ENCODE measurements at regions not wholly inside any gene's neighbourhood (a gene's known extent, or its start where the extent isn't known, plus 50 kb on each side); places are given as distances from the start of the nearest gene placed in this dataset.

DNA sequence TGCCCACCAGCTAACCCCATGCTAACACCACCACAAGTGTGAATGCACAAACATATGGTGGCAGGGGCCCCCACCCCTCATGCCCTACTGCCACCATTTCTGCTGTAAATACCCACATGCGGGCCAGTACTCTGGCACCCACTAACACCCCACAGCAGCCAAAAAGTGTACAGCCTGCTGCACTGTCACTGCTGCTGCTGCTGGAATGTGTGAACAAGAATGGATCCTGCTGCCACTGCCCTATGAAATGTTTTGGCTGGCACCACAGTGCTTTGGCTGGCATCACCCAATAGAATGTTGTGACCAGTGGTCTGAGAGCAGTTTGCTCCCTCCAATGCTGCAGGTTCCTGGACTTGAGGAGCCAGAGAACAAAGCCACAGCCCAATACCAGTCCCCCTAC, 606.6 kb upstream of the SORCS1 start:
- H3K4ac ChIP-seq (ENCODE audit: low read depth, low read length) = no peak overlapping the region
- intact Hi-C loops (cut with micrococcal nuclease) = no loop called here

More for the DNA sequence above, 606.6 kb upstream of the SORCS1 start:
- Histone ChIP-seq H3K9me1 (ENCODE audit: insufficient read depth, low read length) (no peaks in the 10 kb centered on the region), H2AK9ac (replicated peaks; ENCODE audit: low read depth, low read length, poor library complexity) (no peak overlapping the region), H3K9ac (ENCODE audit: low read depth, low read length) (no peak overlapping the region), H4K5ac (ENCODE audit: low read depth, low read length) (no peak overlapping the region), H4K8ac (ENCODE audit: low read depth in 2 of 2, low read length in 2 of 2) (no peak overlapping the region), H2AK5ac (ENCODE audit: low read depth, low read length) (no peak overlapping the region), H3K27ac (ENCODE audit: insufficient read depth, low read length) (no peak overlapping the region), H3K36me3 (ENCODE audit: control insufficient read depth, insufficient read depth, low read length) (no peaks in the 10 kb centered on the region), H4K20me1 (ENCODE audit: insufficient read depth, low read length) (no peaks in the 10 kb centered on the region), H3K14ac (replicated peaks; ENCODE audit: low read depth, low read length) (no peak overlapping the region), H3K18ac (ENCODE audit: low read depth, low read length) (no peak overlapping the region), H2BK120ac (ENCODE audit: low read depth, low read length) (no peak overlapping the region), H3K79me1 (ENCODE audit: low read depth in 1 of 2, low read length in 2 of 2) (no peaks in the 10 kb centered on the region), H3K4me3 (ENCODE audit: insufficient read depth, low read depth, low read length) (no peak overlapping the region), H3K4me1 (ENCODE audit: control insufficient read depth, insufficient read depth, low read length) (no peaks in the 10 kb centered on the region), H3K23ac (ENCODE audit: low read depth, low read length) (no peak overlapping the region), H2BK15ac (ENCODE audit: low read depth, low read length) (no peak overlapping the region), H2BK20ac (ENCODE audit: low read depth, low read length) (no peak overlapping the region), H2AFZ (replicated peaks; ENCODE audit: low read length, poor library complexity) (peak overlapping the region; percentile 14), H3K4me2 (ENCODE audit: low read depth, low read length) (no peak overlapping the region), H2BK5ac (ENCODE audit: low read depth, low read length, poor library complexity, severe bottlenecking) (no peak overlapping the region), H4K91ac (ENCODE audit: insufficient read depth, low read depth, low read length) (no peak overlapping the region), H3K9me3 (ENCODE audit: control insufficient read depth, insufficient read depth, low read length) (peaks cover 14% of the 10 kb centered on the region; the same call in 1 of the 2 replicates), H3K27me3 (ENCODE audit: control insufficient read depth, insufficient read depth, low read length) (no peaks in the 10 kb centered on the region), H3K56ac (ENCODE audit: extremely low read depth, insufficient read depth, low read length) (no peak overlapping the region)
- BruUV-seq (replicated peaks) = no TSS peak
- dilution Hi-C loops (cut with HindIII; ENCODE audit: low sequenced_read_pairs, unreplicated experiment) = no loop called here
- DNase-seq = no peak
- no CpG with 5 or more reads among the region's 1 CpG for WGBS, 2 experiments (ENCODE audit: extremely low coverage in 2 of 2, insufficient read length in 1 of 2)
- TF ChIP-seq RFX5 (IDR thresholded peaks at IDR 0.05; ENCODE audit: low read depth, low read length) (no peak), FOS (IDR thresholded peaks at IDR 0.05; ENCODE audit: low read depth, low read length) (no peak), MAFK (IDR thresholded peaks at IDR 0.05; ENCODE audit: low read depth, low read length) (no peak), MAZ (IDR thresholded peaks at IDR 0.05; ENCODE audit: borderline replicate concordance, low read depth, low read length) (no peak), MXI1 (IDR thresholded peaks at IDR 0.05; ENCODE audit: borderline replicate concordance, low read depth, low read length) (no peak), RAD21 (IDR thresholded peaks at IDR 0.05; ENCODE audit: low read length) (no peak), SMC3 (IDR thresholded peaks at IDR 0.05; ENCODE audit: low read depth, low read length) (no peak), BHLHE40 (IDR thresholded peaks at IDR 0.05; ENCODE audit: low read depth, low read length) (no peak), NFE2L2 (IDR thresholded peaks at IDR 0.05; ENCODE audit: low read depth, low read length) (no peak), CEBPB (IDR thresholded peaks at IDR 0.05; ENCODE audit: low read depth, low read length) (no peak), POLR2A (IDR thresholded peaks at IDR 0.05; ENCODE audit: low read depth, low read length) (no peak), RCOR1 (IDR thresholded peaks at IDR 0.05; ENCODE audit: insufficient replicate concordance, low read length) (no peak), CHD1 (IDR thresholded peaks at IDR 0.05; ENCODE audit: low read depth, low read length) (no peak)
- TF ChIP-seq, protein P1, sequence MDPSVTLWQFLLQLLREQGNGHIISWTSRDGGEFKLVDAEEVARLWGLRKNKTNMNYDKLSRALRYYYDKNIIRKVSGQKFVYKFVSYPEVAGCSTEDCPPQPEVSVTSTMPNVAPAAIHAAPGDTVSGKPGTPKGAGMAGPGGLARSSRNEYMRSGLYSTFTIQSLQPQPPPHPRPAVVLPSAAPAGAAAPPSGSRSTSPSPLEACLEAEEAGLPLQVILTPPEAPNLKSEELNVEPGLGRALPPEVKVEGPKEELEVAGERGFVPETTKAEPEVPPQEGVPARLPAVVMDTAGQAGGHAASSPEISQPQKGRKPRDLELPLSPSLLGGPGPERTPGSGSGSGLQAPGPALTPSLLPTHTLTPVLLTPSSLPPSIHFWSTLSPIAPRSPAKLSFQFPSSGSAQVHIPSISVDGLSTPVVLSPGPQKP (IDR thresholded peaks at IDR 0.05; ENCODE audit: borderline replicate concordance, low read depth, low read length) = no peak
- TF ChIP-seq, protein P2, sequence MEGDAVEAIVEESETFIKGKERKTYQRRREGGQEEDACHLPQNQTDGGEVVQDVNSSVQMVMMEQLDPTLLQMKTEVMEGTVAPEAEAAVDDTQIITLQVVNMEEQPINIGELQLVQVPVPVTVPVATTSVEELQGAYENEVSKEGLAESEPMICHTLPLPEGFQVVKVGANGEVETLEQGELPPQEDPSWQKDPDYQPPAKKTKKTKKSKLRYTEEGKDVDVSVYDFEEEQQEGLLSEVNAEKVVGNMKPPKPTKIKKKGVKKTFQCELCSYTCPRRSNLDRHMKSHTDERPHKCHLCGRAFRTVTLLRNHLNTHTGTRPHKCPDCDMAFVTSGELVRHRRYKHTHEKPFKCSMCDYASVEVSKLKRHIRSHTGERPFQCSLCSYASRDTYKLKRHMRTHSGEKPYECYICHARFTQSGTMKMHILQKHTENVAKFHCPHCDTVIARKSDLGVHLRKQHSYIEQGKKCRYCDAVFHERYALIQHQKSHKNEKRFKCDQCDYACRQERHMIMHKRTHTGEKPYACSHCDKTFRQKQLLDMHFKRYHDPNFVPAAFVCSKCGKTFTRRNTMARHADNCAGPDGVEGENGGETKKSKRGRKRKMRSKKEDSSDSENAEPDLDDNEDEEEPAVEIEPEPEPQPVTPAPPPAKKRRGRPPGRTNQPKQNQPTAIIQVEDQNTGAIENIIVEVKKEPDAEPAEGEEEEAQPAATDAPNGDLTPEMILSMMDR (conservative IDR thresholded peaks at IDR 0.05; ENCODE audit: low read depth, low read length) = no peak
- TF ChIP-seq, protein P3, sequence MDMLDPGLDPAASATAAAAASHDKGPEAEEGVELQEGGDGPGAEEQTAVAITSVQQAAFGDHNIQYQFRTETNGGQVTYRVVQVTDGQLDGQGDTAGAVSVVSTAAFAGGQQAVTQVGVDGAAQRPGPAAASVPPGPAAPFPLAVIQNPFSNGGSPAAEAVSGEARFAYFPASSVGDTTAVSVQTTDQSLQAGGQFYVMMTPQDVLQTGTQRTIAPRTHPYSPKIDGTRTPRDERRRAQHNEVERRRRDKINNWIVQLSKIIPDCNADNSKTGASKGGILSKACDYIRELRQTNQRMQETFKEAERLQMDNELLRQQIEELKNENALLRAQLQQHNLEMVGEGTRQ (IDR thresholded peaks at IDR 0.05; ENCODE audit: low read depth, low read length) = no peak
- ChIA-PET CTCF (no interaction called here), POLR2A (ENCODE audit: unreplicated experiment) (no interaction called here)
- in situ Hi-C loops (cut with MboI; ENCODE audit: low sequenced_read_pairs) = no loop called here
- no peak for ATAC-seq (ENCODE audit: low read depth)

All from IMR-90 (cell line).